ENCODE measurements at regions not wholly inside any gene's neighbourhood (a gene's known extent, or its start where the extent isn't known, plus 50 kb on each side); places are given as distances from the start of the nearest gene placed in this dataset.
"Not testable (repeated sequence)": the region's sequence is repeated elsewhere in the genome, so short reads cannot be mapped to it uniquely, and the experiment has no call there.

DNA sequence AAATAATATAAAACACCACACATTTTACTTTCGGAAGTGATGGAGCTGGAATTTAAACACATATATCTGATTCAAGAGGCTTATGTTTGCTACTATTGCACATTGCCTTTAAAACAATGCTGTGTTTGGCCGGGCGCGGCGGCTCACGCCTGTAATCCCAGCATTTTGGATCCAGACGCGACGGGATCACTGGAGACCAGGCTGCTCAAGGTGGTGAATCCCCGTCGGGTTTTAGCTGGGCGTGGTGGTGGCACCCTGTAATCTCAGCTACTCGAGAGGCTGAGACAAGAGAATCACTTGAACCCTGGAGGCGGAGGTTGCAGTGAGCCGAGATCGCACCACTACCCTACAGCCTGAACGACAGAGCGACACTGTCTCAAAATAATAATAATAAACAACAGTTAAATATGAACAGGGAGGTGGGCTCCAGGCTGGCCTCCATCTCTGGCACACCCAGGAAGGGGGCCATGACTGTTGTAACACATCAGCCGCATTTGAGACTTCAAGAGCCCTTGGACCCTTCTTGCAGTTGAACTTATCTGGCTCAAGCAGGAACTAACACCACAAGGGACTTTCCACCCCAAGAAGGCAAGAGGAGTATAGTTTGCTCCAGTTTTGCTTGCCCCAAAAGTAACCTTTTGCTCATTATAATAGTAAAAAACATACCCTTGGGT is 127.1 kb upstream of the ZNF184 start:
- Mint-ChIP-seq H3K4me1 (ENCODE audit: low read depth) (peaks cover 8% of the 10 kb centered on the region), H3K27ac (no peak overlapping the region), H3K27me3 (peaks cover 61% of the 10 kb centered on the region), H3K36me3 (ENCODE audit: low read depth) (no peaks in the 10 kb centered on the region), H3K9me3 (peaks cover 16% of the 10 kb centered on the region), H3K4me3 (no peak overlapping the region)
- intact Hi-C loops (cut with micrococcal nuclease) = no loop called here

DNA sequence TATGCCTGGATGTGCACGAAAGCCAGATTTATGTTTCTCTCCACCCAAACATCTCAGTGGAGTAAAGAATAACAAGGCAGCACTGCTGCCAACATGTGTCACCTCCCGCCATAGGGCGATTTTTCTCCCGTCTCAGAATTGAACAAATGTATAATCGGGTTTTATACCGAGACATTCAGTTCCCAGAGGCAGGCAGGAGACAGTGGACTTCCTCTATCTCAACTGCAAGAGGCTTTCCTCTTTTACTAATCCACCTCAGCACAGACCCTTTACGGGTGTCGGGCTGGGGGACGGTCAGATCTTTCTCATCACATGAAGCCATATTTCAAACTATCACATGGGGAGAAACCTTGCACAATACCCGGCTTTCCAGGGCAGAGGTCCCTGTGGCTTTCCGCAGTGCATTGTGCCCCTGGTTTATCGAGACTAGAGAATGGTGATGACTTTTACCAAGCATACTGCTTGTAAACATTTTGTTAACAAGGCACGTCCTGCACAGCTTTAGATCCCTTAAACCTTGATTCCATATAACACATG is 124.2 kb upstream of the ZNF184 start:
- Mint-ChIP-seq H3K27me3 (peaks cover 37% of the 10 kb centered on the region), H3K9me3 (peaks cover 14% of the 10 kb centered on the region)
- H3K4me1 Mint-ChIP-seq (ENCODE audit: low read depth); H3K4me3 Mint-ChIP-seq; intact Hi-C loops (cut with micrococcal nuclease); H3K36me3 Mint-ChIP-seq (ENCODE audit: low read depth); H3K27ac Mint-ChIP-seq: not testable (repeated sequence)

DNA sequence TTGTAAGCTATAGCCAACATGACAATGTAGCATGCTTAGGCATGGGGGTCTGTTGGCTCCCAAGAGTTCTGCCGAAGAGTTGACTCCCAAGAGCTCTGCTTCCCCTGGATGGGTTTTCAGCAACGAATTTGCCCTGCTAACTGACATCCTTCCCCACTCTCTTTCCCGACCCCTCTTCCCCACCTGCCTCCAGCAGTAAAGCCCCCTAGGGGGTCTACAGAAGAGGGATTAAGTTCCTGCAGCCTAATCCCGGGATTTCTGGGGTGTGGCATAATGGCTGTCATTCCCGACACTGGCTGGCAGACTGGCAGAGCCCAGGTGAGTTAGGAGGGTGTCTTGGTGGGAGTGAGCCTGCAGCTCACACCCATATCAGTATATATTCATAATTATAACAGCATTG is 121.0 kb upstream of the ZNF184 start:
- Mint-ChIP-seq H3K36me3 (ENCODE audit: low read depth) (no peaks in the 10 kb centered on the region), H3K27ac (no peak overlapping the region), H3K27me3 (peaks cover 26% of the 10 kb centered on the region), H3K4me1 (ENCODE audit: low read depth) (no peaks in the 10 kb centered on the region), H3K9me3 (no peaks in the 10 kb centered on the region), H3K4me3 (no peak overlapping the region)
- intact Hi-C loops (cut with micrococcal nuclease) = no loop called here

DNA sequence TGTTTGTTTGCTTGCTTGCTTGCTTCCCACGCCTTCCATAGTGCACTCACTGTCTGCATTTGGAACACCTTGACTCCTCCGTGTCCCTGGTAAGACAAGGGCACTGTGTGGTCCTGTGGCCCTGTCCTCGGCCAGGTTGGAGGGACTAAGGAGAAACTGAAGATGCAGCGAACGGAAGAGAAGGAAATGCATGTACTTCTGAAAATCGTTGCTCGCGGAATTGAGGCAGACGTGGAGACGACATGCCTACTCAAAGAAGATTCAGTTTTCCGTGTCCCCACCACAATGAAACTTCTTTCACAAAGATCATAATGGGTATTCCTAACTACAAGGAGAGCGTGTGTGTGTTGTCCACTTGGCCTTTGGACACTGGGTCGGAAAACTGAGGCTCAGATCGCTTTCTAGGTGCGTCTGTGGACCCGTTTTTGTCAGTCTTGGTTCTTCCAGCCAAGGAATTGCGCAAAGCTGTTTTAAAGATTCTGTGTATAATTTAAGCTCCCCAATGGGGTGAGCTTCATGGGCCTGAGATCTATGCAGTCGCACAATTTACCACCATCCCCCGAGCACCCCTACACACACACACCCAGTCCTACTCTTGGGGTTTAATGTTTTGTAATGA is 120.4 kb upstream of the ZNF184 start:
- Mint-ChIP-seq H3K36me3 (ENCODE audit: low read depth) (no peaks in the 10 kb centered on the region), H3K9me3 (no peaks in the 10 kb centered on the region), H3K4me1 (ENCODE audit: low read depth) (no peaks in the 10 kb centered on the region), H3K27me3 (peaks cover 27% of the 10 kb centered on the region), H3K4me3 (no peak overlapping the region), H3K27ac (no peak overlapping the region)
- intact Hi-C loops (cut with micrococcal nuclease) = no loop called here

DNA sequence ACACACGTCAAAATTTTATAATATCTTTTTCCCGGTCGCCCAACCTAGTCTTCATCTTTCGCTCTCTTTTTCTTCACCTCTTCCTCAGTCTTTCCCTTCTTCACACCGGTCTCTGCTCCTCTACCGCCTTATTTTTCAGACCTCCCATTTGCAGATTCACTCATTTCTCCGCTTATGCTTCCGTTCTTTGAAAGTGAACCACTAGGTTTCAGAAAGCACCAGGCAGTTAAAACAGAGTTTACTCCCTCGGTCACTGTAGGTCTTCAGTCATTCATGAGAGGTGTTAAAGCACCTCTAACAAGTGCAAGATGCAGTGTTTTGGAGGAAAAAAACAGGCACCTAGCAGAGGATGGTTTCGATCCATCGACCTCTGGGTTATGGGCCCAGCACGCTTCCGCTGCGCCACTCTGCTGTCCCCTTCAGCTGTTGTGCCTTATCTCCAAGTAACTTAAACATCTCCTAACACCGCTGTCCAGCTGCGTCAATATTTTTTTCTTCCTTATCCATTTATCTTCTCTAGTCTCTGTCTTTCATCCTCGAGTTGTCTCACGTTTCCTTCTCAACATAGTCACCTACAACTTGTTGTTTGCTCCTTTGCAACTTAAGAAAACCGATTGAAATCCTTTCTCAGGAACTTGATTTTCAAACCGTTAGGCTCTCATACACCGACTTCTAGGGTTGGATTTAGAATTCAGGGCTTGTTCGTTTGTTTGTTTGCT is 119.7 kb upstream of the ZNF184 start:
- peaks cover 30% of the 10 kb centered on the region for H3K27me3 Mint-ChIP-seq
- no peaks in the 10 kb centered on the region for H3K4me1 Mint-ChIP-seq (ENCODE audit: low read depth)
- H3K4me3 Mint-ChIP-seq = no peak overlapping the region
- H3K27ac Mint-ChIP-seq = no peak overlapping the region
- no peaks in the 10 kb centered on the region for H3K36me3 Mint-ChIP-seq (ENCODE audit: low read depth)
- intact Hi-C loops (cut with micrococcal nuclease) = no loop called here
- no peaks in the 10 kb centered on the region for H3K9me3 Mint-ChIP-seq

DNA sequence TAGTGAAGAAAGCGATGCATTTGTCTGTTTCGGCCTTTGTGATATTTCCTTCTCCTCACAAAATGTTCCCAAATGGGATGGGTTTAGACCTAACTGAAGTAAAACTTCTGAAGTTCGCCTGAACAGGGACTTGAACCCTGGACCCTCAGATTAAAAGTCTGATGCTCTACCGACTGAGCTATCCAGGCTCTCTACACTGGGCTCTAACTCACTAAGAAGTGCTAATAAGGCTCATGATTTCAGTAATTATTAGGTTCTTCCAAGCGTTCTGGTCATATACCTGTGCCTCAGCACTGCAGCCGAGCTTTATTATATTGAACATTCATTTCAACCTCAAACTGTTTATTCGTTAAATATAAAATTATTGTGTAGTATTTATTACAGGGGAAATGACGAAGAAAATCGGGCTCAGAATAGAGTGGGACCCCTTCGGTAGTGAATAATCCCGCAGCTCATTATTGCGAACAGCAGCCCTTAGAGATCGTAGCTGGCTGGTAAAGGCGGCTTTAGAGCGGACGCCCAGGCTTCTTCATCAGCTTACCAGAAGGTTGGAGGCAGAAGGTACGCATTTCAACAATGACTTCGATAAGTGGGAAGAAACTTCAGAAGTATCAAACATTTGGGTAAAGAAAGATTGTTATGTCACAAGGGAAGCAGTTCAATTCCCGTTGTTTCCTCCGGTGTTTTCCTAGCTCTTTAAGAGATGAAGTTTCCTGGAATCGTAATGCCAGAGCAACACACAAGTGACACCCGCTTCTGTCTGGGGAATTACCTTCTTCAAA is 119.0 kb upstream of the ZNF184 start:
- Mint-ChIP-seq H3K9me3 (no peaks in the 10 kb centered on the region), H3K27ac (no peak overlapping the region), H3K4me1 (ENCODE audit: low read depth) (no peaks in the 10 kb centered on the region), H3K36me3 (ENCODE audit: low read depth) (no peaks in the 10 kb centered on the region), H3K27me3 (peaks cover 29% of the 10 kb centered on the region), H3K4me3 (no peak overlapping the region)
- intact Hi-C loops (cut with micrococcal nuclease) = no loop called here

DNA sequence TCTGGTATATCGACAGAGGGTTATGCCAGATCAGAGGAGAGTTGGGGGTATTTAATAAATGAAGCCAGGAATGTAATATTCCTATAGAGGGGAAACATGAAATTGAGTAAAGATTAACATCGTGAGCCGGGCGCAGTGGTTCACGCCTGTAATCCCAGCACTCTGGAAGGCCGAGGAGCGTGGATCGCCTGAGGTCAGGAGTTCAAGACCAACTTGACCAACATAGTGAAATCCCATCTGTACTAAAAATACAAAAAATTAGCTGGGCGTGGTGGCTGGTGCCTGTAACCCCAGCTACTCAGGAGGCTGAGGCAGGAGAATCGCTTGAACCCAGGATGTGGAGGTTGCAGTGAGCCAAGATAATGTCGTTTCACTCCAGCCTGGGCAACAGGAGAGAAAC is 112.4 kb upstream of the ZNF184 start:
- H3K4me3 Mint-ChIP-seq; H3K4me1 Mint-ChIP-seq (ENCODE audit: low read depth); H3K27ac Mint-ChIP-seq; intact Hi-C loops (cut with micrococcal nuclease); H3K9me3 Mint-ChIP-seq; H3K36me3 Mint-ChIP-seq (ENCODE audit: low read depth): not testable (repeated sequence)
- peaks cover 52% of the 10 kb centered on the region for H3K27me3 Mint-ChIP-seq

DNA sequence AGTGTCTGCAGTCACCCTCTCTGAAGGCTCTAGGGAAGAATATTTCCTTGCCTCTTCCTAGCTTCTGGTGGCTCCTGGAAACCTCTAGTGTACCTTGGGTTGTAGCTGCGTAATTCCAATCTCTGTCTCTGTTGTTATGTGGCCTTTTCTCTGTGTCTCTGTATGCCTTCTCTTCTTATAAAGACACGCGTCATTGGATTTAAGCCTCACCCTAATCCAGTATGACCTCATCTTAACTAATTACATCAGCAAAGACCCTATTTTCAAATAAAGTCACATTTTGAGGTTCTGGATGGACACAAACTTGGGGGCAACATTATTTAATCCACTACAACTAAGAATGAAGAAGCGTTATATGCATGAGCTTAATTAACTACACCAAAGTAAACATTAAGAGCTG is 111.4 kb upstream of the ZNF184 start:
- H3K4me3 Mint-ChIP-seq = no peak overlapping the region
- H3K27me3 Mint-ChIP-seq = peaks cover 52% of the 10 kb centered on the region
- H3K9me3 Mint-ChIP-seq = peaks cover 6% of the 10 kb centered on the region

DNA sequence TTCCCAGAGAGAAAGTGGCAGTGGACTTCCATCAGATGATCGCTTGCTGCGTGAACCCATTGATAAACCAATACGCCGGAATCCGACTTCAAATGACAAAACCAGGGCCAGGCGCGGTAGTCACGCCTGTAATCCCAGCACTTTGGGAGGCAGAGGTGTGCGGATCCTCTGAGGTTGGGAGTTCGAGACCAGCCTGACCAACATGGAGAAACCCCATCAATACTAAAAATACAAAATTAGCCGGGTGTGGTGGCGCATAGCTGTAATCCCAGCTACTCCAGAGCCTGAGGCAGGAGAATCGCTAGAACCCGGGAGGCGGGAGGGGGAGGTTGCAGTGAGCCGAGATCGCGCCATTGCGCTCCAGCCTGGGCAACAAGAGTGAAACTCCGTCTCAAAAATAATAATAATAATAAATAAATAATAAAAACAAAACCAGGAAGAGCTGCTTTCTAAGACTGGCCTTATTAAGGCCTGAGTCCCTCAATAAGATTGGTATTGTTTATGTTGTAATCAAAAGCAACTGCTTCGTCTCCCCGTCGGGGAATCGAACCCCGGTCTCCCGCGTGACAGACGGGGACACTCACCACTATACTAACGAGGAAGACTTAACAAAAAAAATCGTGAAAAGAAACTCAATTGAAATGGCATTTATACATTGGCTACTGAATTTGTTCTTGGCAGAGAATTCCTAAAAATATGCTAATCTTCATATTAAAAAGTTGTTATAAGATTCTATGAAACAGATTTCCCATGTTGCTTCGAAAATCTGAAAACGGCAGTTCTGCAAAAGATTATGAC is 110.2 kb upstream of the ZNF184 start:
- intact Hi-C loops (cut with micrococcal nuclease) = no loop called here
- Mint-ChIP-seq H3K4me1 (ENCODE audit: low read depth) (no peaks in the 10 kb centered on the region), H3K4me3 (no peak overlapping the region), H3K27me3 (peaks cover 48% of the 10 kb centered on the region), H3K27ac (no peak overlapping the region), H3K9me3 (peaks cover 6% of the 10 kb centered on the region), H3K36me3 (ENCODE audit: low read depth) (no peaks in the 10 kb centered on the region)

More for the DNA sequence above, 111.4 kb upstream of the ZNF184 start:
- Mint-ChIP-seq H3K4me1 (ENCODE audit: low read depth) (no peaks in the 10 kb centered on the region), H3K36me3 (ENCODE audit: low read depth) (no peaks in the 10 kb centered on the region), H3K27ac (no peak overlapping the region)
- intact Hi-C loops (cut with micrococcal nuclease) = no loop called here

DNA sequence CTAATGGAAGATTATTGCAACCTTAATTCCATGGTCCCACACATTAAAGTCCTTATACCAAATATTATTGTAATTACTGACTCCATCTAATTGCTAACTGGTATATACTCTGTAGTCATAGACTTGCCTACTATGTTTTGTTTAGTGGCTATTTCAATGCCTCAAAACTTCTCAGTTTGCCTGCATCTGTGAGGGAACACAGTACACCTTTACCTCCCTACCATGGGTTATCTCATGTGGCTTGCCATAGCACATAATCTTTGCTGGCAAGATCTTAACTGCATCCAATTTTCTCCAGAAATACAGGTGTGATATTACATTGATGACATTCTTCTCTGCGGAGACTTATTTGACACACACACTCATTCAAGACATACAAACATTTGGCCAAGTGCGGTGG is 107.1 kb upstream of the ZNF184 start:
- H3K27me3 Mint-ChIP-seq = peaks cover 31% of the 10 kb centered on the region
- H3K4me1 Mint-ChIP-seq (ENCODE audit: low read depth) = no peaks in the 10 kb centered on the region
- H3K4me3 Mint-ChIP-seq = no peak overlapping the region
- intact Hi-C loops (cut with micrococcal nuclease) = no loop called here
- no peaks in the 10 kb centered on the region for H3K36me3 Mint-ChIP-seq (ENCODE audit: low read depth)
- no peak overlapping the region for H3K27ac Mint-ChIP-seq
- peaks cover 6% of the 10 kb centered on the region for H3K9me3 Mint-ChIP-seq

DNA sequence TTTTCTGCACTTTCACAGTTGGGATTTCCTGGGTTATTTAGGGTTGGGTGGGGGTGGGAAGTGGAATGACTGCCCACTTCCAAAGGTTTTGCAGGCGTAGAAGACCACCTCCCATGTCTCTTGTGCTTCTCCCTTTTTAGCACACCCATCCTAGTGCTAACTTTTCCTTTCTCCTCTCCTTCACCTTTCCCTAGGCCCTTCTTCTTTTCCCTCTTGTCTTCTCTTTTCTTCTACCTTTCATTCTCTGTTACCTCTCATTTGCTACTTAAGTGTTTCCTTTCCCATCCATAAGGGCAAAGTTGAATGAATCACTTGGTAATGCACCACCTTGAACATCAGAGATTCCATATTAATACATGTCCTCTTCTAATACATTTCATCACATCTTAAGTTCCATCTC is 105.0 kb upstream of the ZNF184 start:
- H3K27ac Mint-ChIP-seq = no peak overlapping the region
- H3K9me3 Mint-ChIP-seq = peaks cover 6% of the 10 kb centered on the region
- intact Hi-C loops (cut with micrococcal nuclease) = no loop called here
- peaks cover 24% of the 10 kb centered on the region for H3K27me3 Mint-ChIP-seq
- H3K4me1 Mint-ChIP-seq (ENCODE audit: low read depth) = no peaks in the 10 kb centered on the region
- H3K36me3 Mint-ChIP-seq (ENCODE audit: low read depth) = no peaks in the 10 kb centered on the region
- no peak overlapping the region for H3K4me3 Mint-ChIP-seq

DNA sequence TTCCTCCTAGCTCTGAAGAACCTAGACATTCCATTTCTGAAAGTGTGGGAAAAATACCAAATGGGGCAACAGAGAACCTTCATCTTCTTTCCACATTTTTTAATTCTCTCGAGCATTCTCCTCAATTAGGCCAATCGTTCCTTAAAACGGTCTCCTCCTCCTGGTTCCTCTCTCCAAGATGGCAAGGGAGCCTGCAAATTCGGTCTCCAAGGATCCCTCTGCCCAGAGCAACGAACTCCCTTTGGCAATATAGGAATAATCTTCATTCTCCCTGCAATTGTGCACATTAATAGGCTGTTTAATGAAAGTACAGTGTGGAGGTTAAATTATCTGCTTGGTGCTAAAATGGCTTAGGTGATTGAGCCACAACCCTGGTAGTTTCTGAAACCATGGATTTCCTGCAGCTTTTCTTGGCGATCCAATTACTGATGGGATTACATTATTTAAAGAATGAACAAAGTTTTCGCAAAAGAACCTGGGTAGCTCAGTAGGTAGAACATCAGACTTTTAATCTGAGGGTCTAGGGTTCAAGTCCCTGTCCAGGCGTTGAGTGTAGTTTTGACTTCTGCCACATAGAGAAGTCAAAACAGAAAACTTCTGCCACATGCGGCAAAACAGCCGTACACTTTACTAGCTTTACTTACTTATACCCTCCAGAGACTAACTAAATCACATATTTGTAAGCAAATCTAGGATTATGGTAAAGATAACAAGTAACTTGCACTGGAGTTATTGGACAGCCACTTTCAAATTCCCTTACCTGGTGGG is 102.9 kb upstream of the ZNF184 start:
- no peak overlapping the region for H3K27ac Mint-ChIP-seq
- peaks cover 13% of the 10 kb centered on the region for H3K27me3 Mint-ChIP-seq
- H3K4me3 Mint-ChIP-seq = no peak overlapping the region
- H3K36me3 Mint-ChIP-seq (ENCODE audit: low read depth) = no peaks in the 10 kb centered on the region
- intact Hi-C loops (cut with micrococcal nuclease) = no loop called here
- H3K9me3 Mint-ChIP-seq = no peaks in the 10 kb centered on the region
- H3K4me1 Mint-ChIP-seq (ENCODE audit: low read depth) = no peaks in the 10 kb centered on the region
